Stomach (tissue), 4 donors: ENCODE measurements at regions not wholly inside any gene's neighbourhood (a gene's known extent, or its start where the extent isn't known, plus 50 kb on each side); places are given as distances from the start of the nearest gene placed in this dataset.

Source experiments
- CTCF ChIP-seq, 7 experiments: fragments of 450-650 bp in 4 of 7; fragments of 200-600 bp in 3 of 7; sonication (generic) in 3 of 7; IDR thresholded peaks; one replicate each; pipeline ENCODE4 v1.5.1; 2016 to 2019; ENCODE audit warnings: antibody characterized with exemption in 7 of 7, control low read depth in 2 of 7, mild to moderate bottlenecking in 1 of 7
- EP300 ChIP-seq: sonication (generic); formaldehyde crosslinking; IDR thresholded peaks from one replicate; pipeline ENCODE4 v1.6.1; 2017; ENCODE audit warnings: antibody characterized with exemption
- POLR2A ChIP-seq, 4 donors: fragments of 450-650 bp; IDR thresholded peaks; one replicate each; pipeline ENCODE4 v1.6.1; 2016; ENCODE audit warnings: antibody characterized with exemption in 4 of 4, control low read depth in 2 of 4, mild to moderate bottlenecking in 1 of 4, moderate library complexity in 1 of 4

GRCh38 chr5:6163913-6164312 is 214.4 kb downstream of the MED10 start:
- TF ChIP-seq EP300 (no peak), POLR2A (IDR thresholded peaks at IDR 0.05) (no peak), CTCF (IDR thresholded peaks at IDR 0.05) (no peak)
